ENCODE measurements at regions not wholly inside any gene's neighbourhood (a gene's known extent, or its start where the extent isn't known, plus 50 kb on each side); places are given as distances from the start of the nearest gene placed in this dataset.
"Not testable (repeated sequence)": the region's sequence is repeated elsewhere in the genome, so short reads cannot be mapped to it uniquely, and the experiment has no call there.

GRCh38 chrX:5695971-5696370 is 532.7 kb downstream of the NLGN4X start:
- no peak overlapping the region for H3K9ac ChIP-seq (ENCODE audit: low read depth, low read length)
- no peak overlapping the region for H3K27ac ChIP-seq (ENCODE audit: low read length)
- H3K36me3 ChIP-seq (ENCODE audit: insufficient read depth, low read depth, low read length), result no peaks in the 10 kb centered on the region
- no peaks in the 10 kb centered on the region for H3K9me3 ChIP-seq (ENCODE audit: insufficient read depth, low read depth, low read length)
- H3K4me1 ChIP-seq (ENCODE audit: insufficient read depth, low read length), result no peaks in the 10 kb centered on the region
- no peaks in the 10 kb centered on the region for H3K27me3 ChIP-seq (ENCODE audit: insufficient read depth, low read length)
- no peak overlapping the region for H3K4me3 ChIP-seq (ENCODE audit: low read length)

GRCh38 chrX:5683996-5684395 is 544.7 kb downstream of the NLGN4X start:
- Histone ChIP-seq H3K27me3 (ENCODE audit: insufficient read depth, low read length) (no peaks in the 10 kb centered on the region), H3K4me1 (ENCODE audit: insufficient read depth, low read length) (no peaks in the 10 kb centered on the region), H3K9me3 (ENCODE audit: insufficient read depth, low read depth, low read length) (no peaks in the 10 kb centered on the region), H3K36me3 (ENCODE audit: insufficient read depth, low read depth, low read length) (no peaks in the 10 kb centered on the region), H3K4me3 (ENCODE audit: low read length) (no peak overlapping the region), H3K27ac (ENCODE audit: low read length) (no peak overlapping the region), H3K9ac (ENCODE audit: low read depth, low read length) (no peak overlapping the region)

GRCh38 chrX:5681159-5681558 is 547.5 kb downstream of the NLGN4X start:
- H3K36me3 ChIP-seq (ENCODE audit: insufficient read depth, low read depth, low read length), result no peaks in the 10 kb centered on the region
- H3K4me3 ChIP-seq (ENCODE audit: low read length), result no peak overlapping the region
- no peaks in the 10 kb centered on the region for H3K9me3 ChIP-seq (ENCODE audit: insufficient read depth, low read depth, low read length)
- no peak overlapping the region for H3K27ac ChIP-seq (ENCODE audit: low read length)
- no peaks in the 10 kb centered on the region for H3K27me3 ChIP-seq (ENCODE audit: insufficient read depth, low read length)
- no peaks in the 10 kb centered on the region for H3K4me1 ChIP-seq (ENCODE audit: insufficient read depth, low read length)
- H3K9ac ChIP-seq (ENCODE audit: low read depth, low read length), result no peak overlapping the region

GRCh38 chrX:5674036-5674435 is 554.6 kb downstream of the NLGN4X start:
- H3K9me3 ChIP-seq (ENCODE audit: insufficient read depth, low read depth, low read length), result peaks cover 3% of the 10 kb centered on the region; the same call in 1 of the 2 replicates
- H3K36me3 ChIP-seq (ENCODE audit: insufficient read depth, low read depth, low read length), result no peaks in the 10 kb centered on the region
- no peaks in the 10 kb centered on the region for H3K4me1 ChIP-seq (ENCODE audit: insufficient read depth, low read length)
- no peak overlapping the region for H3K9ac ChIP-seq (ENCODE audit: low read depth, low read length)
- no peak overlapping the region for H3K27ac ChIP-seq (ENCODE audit: low read length)
- H3K27me3 ChIP-seq (ENCODE audit: insufficient read depth, low read length), result no peaks in the 10 kb centered on the region
- no peak overlapping the region for H3K4me3 ChIP-seq (ENCODE audit: low read length)

- H3K4me1 ChIP-seq (ENCODE audit: insufficient read depth, low read length), result no peaks in the 10 kb centered on the region; the same call in 1 of the 2 replicates
- H3K27me3 ChIP-seq (ENCODE audit: insufficient read depth, low read length), result no peaks in the 10 kb centered on the region
- H3K27ac ChIP-seq (ENCODE audit: low read length), result no peak overlapping the region
- H3K9ac ChIP-seq (ENCODE audit: low read depth, low read length), result no peak overlapping the region
- peaks cover 6% of the 10 kb centered on the region; the same call in 1 of the 2 replicates for H3K9me3 ChIP-seq (ENCODE audit: insufficient read depth, low read depth, low read length)
- H3K36me3 ChIP-seq (ENCODE audit: insufficient read depth, low read depth, low read length), result no peaks in the 10 kb centered on the region
- no peak overlapping the region for H3K4me3 ChIP-seq (ENCODE audit: low read length)
Measured at GRCh38 chrX:5672099-5672498, 556.6 kb downstream of the NLGN4X start.

GRCh38 chrX:5666689-5667088 is 562.0 kb downstream of the NLGN4X start:
- not testable (repeated sequence) for H3K9me3 ChIP-seq (ENCODE audit: insufficient read depth, low read depth, low read length); H3K9ac ChIP-seq (ENCODE audit: low read depth, low read length); H3K36me3 ChIP-seq (ENCODE audit: insufficient read depth, low read depth, low read length); H3K27me3 ChIP-seq (ENCODE audit: insufficient read depth, low read length); H3K27ac ChIP-seq (ENCODE audit: low read length); H3K4me3 ChIP-seq (ENCODE audit: low read length); H3K4me1 ChIP-seq (ENCODE audit: insufficient read depth, low read length)

- Histone ChIP-seq H3K9ac (ENCODE audit: low read depth, low read length) (no peak overlapping the region), H3K27me3 (ENCODE audit: insufficient read depth, low read length) (no peaks in the 10 kb centered on the region), H3K27ac (ENCODE audit: low read length) (no peak overlapping the region)
Measured at GRCh38 chrX:5656544-5656943, 572.1 kb downstream of the NLGN4X start.

GRCh38 chrX:5650904-5651303 is 577.8 kb downstream of the NLGN4X start:
- no peaks in the 10 kb centered on the region for H3K27me3 ChIP-seq (ENCODE audit: insufficient read depth, low read length)
- peak overlapping the region; percentile 66; the same call in 1 of the 2 replicates for H3K4me3 ChIP-seq (ENCODE audit: low read length)
- peaks cover 33% of the 10 kb centered on the region; the same call in 1 of the 2 replicates for H3K4me1 ChIP-seq (ENCODE audit: insufficient read depth, low read length)
- no peak overlapping the region for H3K9ac ChIP-seq (ENCODE audit: low read depth, low read length)
- H3K36me3 ChIP-seq (ENCODE audit: insufficient read depth, low read depth, low read length), result no peaks in the 10 kb centered on the region
- H3K9me3 ChIP-seq (ENCODE audit: insufficient read depth, low read depth, low read length), result no peaks in the 10 kb centered on the region
- H3K27ac ChIP-seq (ENCODE audit: low read length), result no peak overlapping the region

More at GRCh38 chrX:5656544-5656943, 572.1 kb downstream of the NLGN4X start:
- no peaks in the 10 kb centered on the region for H3K9me3 ChIP-seq (ENCODE audit: insufficient read depth, low read depth, low read length)
- H3K4me3 ChIP-seq (ENCODE audit: low read length), result no peak overlapping the region
- H3K4me1 ChIP-seq (ENCODE audit: insufficient read depth, low read length), result no peaks in the 10 kb centered on the region
- H3K36me3 ChIP-seq (ENCODE audit: insufficient read depth, low read depth, low read length), result no peaks in the 10 kb centered on the region

- H3K9ac ChIP-seq (ENCODE audit: low read depth, low read length), result peak overlapping the region; percentile 89
- peak overlapping the region; percentile 95 for H3K27ac ChIP-seq (ENCODE audit: low read length)
- H3K4me3 ChIP-seq (ENCODE audit: low read length), result peak overlapping the region; percentile 66
- H3K36me3 ChIP-seq (ENCODE audit: insufficient read depth, low read depth, low read length), result no peaks in the 10 kb centered on the region
- H3K9me3 ChIP-seq (ENCODE audit: insufficient read depth, low read depth, low read length), result no peaks in the 10 kb centered on the region
- peaks cover 44% of the 10 kb centered on the region; the same call in 1 of the 2 replicates for H3K4me1 ChIP-seq (ENCODE audit: insufficient read depth, low read length)
- H3K27me3 ChIP-seq (ENCODE audit: insufficient read depth, low read length), result no peaks in the 10 kb centered on the region
Measured at GRCh38 chrX:5648941-5649568, 579.6 kb downstream of the NLGN4X start.

GRCh38 chrX:5646818-5647217 is 581.8 kb downstream of the NLGN4X start:
- Histone ChIP-seq H3K36me3 (ENCODE audit: insufficient read depth, low read depth, low read length) (no peaks in the 10 kb centered on the region), H3K4me1 (ENCODE audit: insufficient read depth, low read length) (peaks cover 44% of the 10 kb centered on the region; the same call in 1 of the 2 replicates), H3K9me3 (ENCODE audit: insufficient read depth, low read depth, low read length) (no peaks in the 10 kb centered on the region), H3K9ac (ENCODE audit: low read depth, low read length) (no peak overlapping the region), H3K27ac (ENCODE audit: low read length) (no peak overlapping the region), H3K4me3 (ENCODE audit: low read length) (no peak overlapping the region), H3K27me3 (ENCODE audit: insufficient read depth, low read length) (no peaks in the 10 kb centered on the region)

- Histone ChIP-seq H3K4me1 (ENCODE audit: insufficient read depth, low read length) (peaks cover 33% of the 10 kb centered on the region; the same call in 1 of the 2 replicates), H3K27me3 (ENCODE audit: insufficient read depth, low read length) (no peaks in the 10 kb centered on the region), H3K4me3 (ENCODE audit: low read length) (no peak overlapping the region; the same call in 1 of the 2 replicates), H3K9ac (ENCODE audit: low read depth, low read length) (no peak overlapping the region), H3K36me3 (ENCODE audit: insufficient read depth, low read depth, low read length) (no peaks in the 10 kb centered on the region), H3K27ac (ENCODE audit: low read length) (no peak overlapping the region), H3K9me3 (ENCODE audit: insufficient read depth, low read depth, low read length) (no peaks in the 10 kb centered on the region)
Measured at GRCh38 chrX:5644776-5645175, 583.9 kb downstream of the NLGN4X start.

GRCh38 chrX:5640071-5640470 is 588.6 kb downstream of the NLGN4X start:
- no peak overlapping the region for H3K4me3 ChIP-seq (ENCODE audit: low read length)
- H3K9ac ChIP-seq (ENCODE audit: low read depth, low read length), result no peak overlapping the region
- no peaks in the 10 kb centered on the region for H3K36me3 ChIP-seq (ENCODE audit: insufficient read depth, low read depth, low read length)
- H3K9me3 ChIP-seq (ENCODE audit: insufficient read depth, low read depth, low read length), result no peaks in the 10 kb centered on the region
- no peak overlapping the region for H3K27ac ChIP-seq (ENCODE audit: low read length)
- H3K4me1 ChIP-seq (ENCODE audit: insufficient read depth, low read length), result peaks cover 8% of the 10 kb centered on the region; the same call in 1 of the 2 replicates
- H3K27me3 ChIP-seq (ENCODE audit: insufficient read depth, low read length), result no peaks in the 10 kb centered on the region
